Uterus (tissue), 3 donors: ENCODE measurements at regions not wholly inside any gene's neighbourhood (a gene's known extent, or its start where the extent isn't known, plus 50 kb on each side); places are given as distances from the start of the nearest gene placed in this dataset.

ENCODE experiments used
- DNase-seq, 2 donors: peaks; one replicate each; pipeline ENCODE4 v3.0.0-alpha.2; 2019 to 2020
- H3K27ac ChIP-seq, 2 donors: fragments of 200-600 bp; sonication (generic); 1 replicate in 1 of 2; 2 replicates in 1 of 2; pipeline ENCODE4 v1.5.1; 2016 to 2018
- H3K27me3 ChIP-seq, 2 donors: fragments of 200-600 bp; sonication (generic); one replicate each; pipeline ENCODE4 v1.5.1; 2018 to 2019; ENCODE audit warnings: control low read depth in 1 of 2
- H3K36me3 ChIP-seq, 2 donors: fragments of 200-600 bp; sonication (generic); one replicate each; pipeline ENCODE4 v1.5.1; 2019; ENCODE audit warnings: control low read depth in 1 of 2
- H3K4me1 ChIP-seq, 2 donors: fragments of 200-600 bp; sonication (generic); one replicate each; pipeline ENCODE4 v1.5.1; 2018 to 2019; ENCODE audit warnings: control low read depth in 1 of 2
- H3K4me3 ChIP-seq, 2 donors: fragments of 200-600 bp; sonication (generic); 1 replicate in 1 of 2; 2 replicates in 1 of 2; pipeline ENCODE4 v1.5.1; 2018 to 2019; ENCODE audit warnings: mild to moderate bottlenecking in 1 of 2
- H3K9me3 ChIP-seq, 2 donors: fragments of 200-600 bp; sonication (generic); one replicate each; pipeline ENCODE4 v1.5.1; 2019; ENCODE audit warnings: control low read depth in 1 of 2
- CTCF ChIP-seq, 4 experiments: fragments of 200-600 bp in 2 of 4; fragments of 450-650 bp in 2 of 4; sonication (generic) in 2 of 4; IDR thresholded peaks; one replicate each; pipeline ENCODE4 v1.5.1; 2016 to 2019; ENCODE audit warnings: antibody characterized with exemption in 4 of 4, mild to moderate bottlenecking in 2 of 4, moderate library complexity in 1 of 4
- POLR2A ChIP-seq, 2 donors: fragments of 450-650 bp; IDR thresholded peaks; one replicate each; pipeline ENCODE4 v1.6.1; 2016; ENCODE audit warnings: antibody characterized with exemption in 2 of 2, mild to moderate bottlenecking in 1 of 2, moderate library complexity in 1 of 2
- intact Hi-C: fragments of 100-400 bp; cut with DNase I; formaldehyde crosslinking; loops from one replicate; pipeline ENCODE4 v1.15.1; 2023; ENCODE audit warnings: low total_unique reads
- donor health status: DM: yes; HTN: yes; CAD: no.

DNA sequence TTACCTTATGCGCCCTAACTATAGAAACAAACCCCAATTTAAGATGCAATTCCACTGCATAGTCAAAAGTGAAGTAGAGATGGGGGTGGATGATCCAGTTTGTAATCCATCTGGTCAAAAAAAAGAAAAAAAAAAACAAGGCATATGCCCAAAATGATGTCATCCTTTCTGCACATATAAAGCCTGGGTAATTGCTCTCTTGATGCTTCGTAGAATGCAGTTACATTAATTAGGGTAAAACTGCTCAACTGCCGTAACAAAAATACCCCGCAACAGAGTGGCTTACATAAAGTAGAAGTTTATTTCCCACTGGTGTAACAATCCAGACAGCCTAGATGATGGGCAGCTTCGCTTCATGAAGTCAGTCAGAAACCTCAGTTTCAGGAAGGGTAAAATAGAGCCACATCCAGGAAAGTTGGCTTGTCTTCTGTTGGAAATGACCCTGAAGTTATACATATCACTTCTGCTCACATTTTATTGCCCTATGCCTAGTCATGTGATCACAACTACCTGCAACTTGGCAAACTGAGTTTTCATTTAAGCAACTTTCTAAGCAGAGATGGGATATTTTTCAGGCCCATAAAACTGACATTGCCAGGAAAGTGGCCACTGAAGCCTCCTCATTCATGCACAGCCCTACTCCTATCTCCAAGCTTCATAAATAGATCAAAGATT lies 221.7 kb downstream of the C1orf94 start:
- TF ChIP-seq POLR2A (IDR thresholded peaks at IDR 0.05) = no peak
- no peak for TF ChIP-seq CTCF (IDR thresholded peaks at IDR 0.05)
- Histone ChIP-seq H3K27ac (no peak overlapping the region), H3K27me3 (no peaks in the 10 kb centered on the region), H3K4me1 (no peaks in the 10 kb centered on the region), H3K36me3 (no peaks in the 10 kb centered on the region), H3K9me3 (no peaks in the 10 kb centered on the region), H3K4me3 (no peak overlapping the region)
- DNase-seq = no peak
- intact Hi-C loops = no loop called here

- H3K4me3 ChIP-seq = no peak overlapping the region
- DNase-seq = no peak
- TF ChIP-seq POLR2A (IDR thresholded peaks at IDR 0.05) (no peak), CTCF (IDR thresholded peaks at IDR 0.05) (no peak)
- H3K36me3 ChIP-seq = no peaks in the 10 kb centered on the region
- H3K27me3 ChIP-seq = no peaks in the 10 kb centered on the region
- intact Hi-C loops = no loop called here
- H3K4me1 ChIP-seq = no peaks in the 10 kb centered on the region
- no peak overlapping the region for H3K27ac ChIP-seq
- H3K9me3 ChIP-seq = no peaks in the 10 kb centered on the region
Observed at GRCh38 chr1:34398916-34399275, 222.2 kb downstream of the C1orf94 start.

- no peaks in the 10 kb centered on the region for H3K4me1 ChIP-seq
- DNase-seq = no peak
- no peaks in the 10 kb centered on the region for H3K36me3 ChIP-seq
- H3K9me3 ChIP-seq = no peaks in the 10 kb centered on the region
- intact Hi-C loops = no loop called here
- no peaks in the 10 kb centered on the region for H3K27me3 ChIP-seq
- H3K4me3 ChIP-seq = no peak overlapping the region
- H3K27ac ChIP-seq = no peak overlapping the region
- TF ChIP-seq POLR2A (IDR thresholded peaks at IDR 0.05) (no peak), CTCF (IDR thresholded peaks at IDR 0.05) (no peak)
Observed at GRCh38 chr1:34400675-34401074, 224.0 kb downstream of the C1orf94 start.

GRCh38 chr1:34403156-34403555 lies 226.4 kb downstream of the C1orf94 start:
- Histone ChIP-seq H3K27me3 (no peaks in the 10 kb centered on the region), H3K4me1 (no peaks in the 10 kb centered on the region), H3K36me3 (no peaks in the 10 kb centered on the region), H3K9me3 (no peaks in the 10 kb centered on the region), H3K27ac (no peak overlapping the region), H3K4me3 (no peak overlapping the region)
- intact Hi-C loops = no loop called here
- no peak for TF ChIP-seq POLR2A (IDR thresholded peaks at IDR 0.05)
- TF ChIP-seq CTCF (IDR thresholded peaks at IDR 0.05) = no peak
- DNase-seq = no peak

GRCh38 chr1:34404804-34405203 lies 228.1 kb downstream of the C1orf94 start:
- intact Hi-C loops = no loop called here
- no peak overlapping the region for H3K27ac ChIP-seq
- H3K27me3 ChIP-seq = no peaks in the 10 kb centered on the region
- H3K4me1 ChIP-seq = no peaks in the 10 kb centered on the region
- no peak for DNase-seq
- no peak for TF ChIP-seq CTCF (IDR thresholded peaks at IDR 0.05)
- TF ChIP-seq POLR2A (IDR thresholded peaks at IDR 0.05) = no peak
- no peak overlapping the region for H3K4me3 ChIP-seq
- no peaks in the 10 kb centered on the region for H3K9me3 ChIP-seq
- H3K36me3 ChIP-seq = no peaks in the 10 kb centered on the region
